ENCODE measurements at regions not wholly inside any gene's neighbourhood (a gene's known extent, or its start where the extent isn't known, plus 50 kb on each side); places are given as distances from the start of the nearest gene placed in this dataset.

DNA sequence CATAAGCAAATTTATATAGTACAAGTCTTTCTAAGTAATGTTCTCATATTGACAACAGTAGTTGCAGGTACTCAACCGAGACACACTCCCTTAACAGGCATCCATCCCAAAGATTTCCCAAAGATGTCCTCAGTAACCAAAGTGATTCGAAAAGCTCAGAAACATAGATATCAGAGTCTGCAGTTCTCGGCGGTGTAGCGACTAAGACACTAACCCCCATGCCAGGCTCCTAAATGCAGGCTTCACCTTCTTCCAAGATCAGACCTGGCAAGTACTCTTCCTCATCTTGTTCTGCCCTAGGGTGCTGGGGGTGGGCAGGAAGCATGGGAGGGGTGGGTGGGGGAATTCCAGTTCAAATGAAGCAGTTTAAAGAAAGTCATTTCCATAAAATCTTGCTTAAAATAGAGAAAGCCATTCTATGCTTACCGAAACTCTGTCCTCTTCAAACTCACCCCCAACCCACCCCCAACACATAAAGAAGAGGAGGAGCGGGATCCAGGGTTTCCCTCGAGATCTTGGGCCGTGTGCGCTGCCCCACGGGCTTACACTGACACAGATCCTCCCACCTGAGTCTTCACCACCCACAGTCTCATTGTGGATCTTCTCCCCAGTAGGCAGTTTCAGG lies 59.0 kb upstream of the BCL6 start:
- TF ChIP-seq, protein P1, sequence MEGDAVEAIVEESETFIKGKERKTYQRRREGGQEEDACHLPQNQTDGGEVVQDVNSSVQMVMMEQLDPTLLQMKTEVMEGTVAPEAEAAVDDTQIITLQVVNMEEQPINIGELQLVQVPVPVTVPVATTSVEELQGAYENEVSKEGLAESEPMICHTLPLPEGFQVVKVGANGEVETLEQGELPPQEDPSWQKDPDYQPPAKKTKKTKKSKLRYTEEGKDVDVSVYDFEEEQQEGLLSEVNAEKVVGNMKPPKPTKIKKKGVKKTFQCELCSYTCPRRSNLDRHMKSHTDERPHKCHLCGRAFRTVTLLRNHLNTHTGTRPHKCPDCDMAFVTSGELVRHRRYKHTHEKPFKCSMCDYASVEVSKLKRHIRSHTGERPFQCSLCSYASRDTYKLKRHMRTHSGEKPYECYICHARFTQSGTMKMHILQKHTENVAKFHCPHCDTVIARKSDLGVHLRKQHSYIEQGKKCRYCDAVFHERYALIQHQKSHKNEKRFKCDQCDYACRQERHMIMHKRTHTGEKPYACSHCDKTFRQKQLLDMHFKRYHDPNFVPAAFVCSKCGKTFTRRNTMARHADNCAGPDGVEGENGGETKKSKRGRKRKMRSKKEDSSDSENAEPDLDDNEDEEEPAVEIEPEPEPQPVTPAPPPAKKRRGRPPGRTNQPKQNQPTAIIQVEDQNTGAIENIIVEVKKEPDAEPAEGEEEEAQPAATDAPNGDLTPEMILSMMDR (IDR thresholded peaks at IDR 0.05): no peak
- WGBS, 2 donors: 83 to 90% methylated on average over 11 of the region's 11 CpGs
- Histone ChIP-seq H3K4me1 (peaks cover 0 to 17% (median 0%) of the 10 kb centered on the region in 9 donors), H3K27me3 (peaks cover 0 to 4% (median 0%) of the 10 kb centered on the region in 7 donors), H3K36me3 (no peaks in the 10 kb centered on the region), H3K4me3 (no peak overlapping the region), H3K27ac (no peak overlapping the region), H3K9me3 (peaks cover 0 to 4% (median 0%) of the 10 kb centered on the region in 11 donors)
- ATAC-seq: no peak
- intact Hi-C loops (cut with DNase I): no loop called here
- no peak for DNase-seq

DNA sequence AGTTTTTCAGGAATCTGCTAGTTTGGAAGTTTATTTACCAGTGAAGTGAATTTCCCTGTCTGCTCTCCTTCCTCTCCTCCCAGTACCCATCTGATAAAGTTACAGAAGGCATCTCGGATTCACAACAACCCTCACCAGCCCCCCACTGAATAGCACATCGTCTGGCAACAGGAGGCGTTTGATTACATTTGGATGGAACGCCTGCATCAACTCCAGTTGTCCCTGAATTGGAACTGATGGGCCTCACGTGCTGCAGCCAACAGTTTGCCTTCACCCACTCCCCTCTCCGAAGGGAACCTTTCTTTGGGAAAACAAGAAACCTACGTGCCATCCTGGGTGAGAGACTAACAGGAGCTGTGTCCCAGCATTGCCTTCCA lies 59.5 kb upstream of the BCL6 start:
- no peak for ATAC-seq
- intact Hi-C loops (cut with DNase I): no loop called here
- Histone ChIP-seq H3K4me1 (peaks cover 0 to 12% (median 0%) of the 10 kb centered on the region in 9 donors), H3K36me3 (no peaks in the 10 kb centered on the region), H3K27me3 (peaks cover 0 to 4% (median 0%) of the 10 kb centered on the region in 7 donors), H3K4me3 (no peak overlapping the region), H3K9me3 (peaks cover 0 to 4% (median 0%) of the 10 kb centered on the region in 11 donors), H3K27ac (no peak overlapping the region)
- WGBS, 2 donors: 68 to 73% methylated on average over 7 of the region's 7 CpGs
- no peak for DNase-seq
- TF ChIP-seq, protein P1 (IDR thresholded peaks at IDR 0.05): no peak

DNA sequence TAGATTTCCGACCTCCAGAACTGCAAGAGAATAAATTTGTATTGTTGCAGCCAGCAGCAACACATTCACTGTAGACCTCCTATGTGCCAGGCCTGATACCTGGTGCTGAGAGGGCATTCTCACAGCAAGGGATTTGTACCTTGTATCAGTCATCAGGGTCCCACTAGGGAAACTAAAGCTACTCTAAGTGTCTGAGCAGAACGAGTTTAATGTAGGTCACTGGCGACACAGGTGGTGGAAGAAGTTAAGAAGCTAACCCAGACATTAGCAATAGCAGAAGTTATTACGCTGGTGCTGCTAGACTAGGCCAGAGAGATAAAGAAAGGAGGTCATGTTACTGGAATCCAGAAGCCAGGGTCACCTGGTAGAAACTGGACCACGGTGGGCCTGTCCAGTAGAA lies 60.5 kb upstream of the BCL6 start:
- Histone ChIP-seq H3K9me3 (peaks cover 0 to 4% (median 0%) of the 10 kb centered on the region in 11 donors), H3K27ac (no peak overlapping the region), H3K4me3 (no peak overlapping the region), H3K27me3 (peaks cover 0 to 4% (median 0%) of the 10 kb centered on the region in 7 donors), H3K4me1 (peaks cover 0 to 3% (median 0%) of the 10 kb centered on the region in 9 donors), H3K36me3 (no peaks in the 10 kb centered on the region)
- intact Hi-C loops (cut with DNase I): no loop called here
- ATAC-seq (no peak), DNase-seq (no peak)
- TF ChIP-seq, protein P1 (IDR thresholded peaks at IDR 0.05): no peak
- 84 to 92% methylated on average over 5 of the region's 5 CpGs for WGBS, 2 donors

- H3K27me3 ChIP-seq: peaks cover 0 to 4% (median 0%) of the 10 kb centered on the region in 7 donors
- H3K4me1 ChIP-seq: peaks cover 0 to 16% (median 0%) of the 10 kb centered on the region in 9 donors
- TF ChIP-seq, protein P1 (IDR thresholded peaks at IDR 0.05): no peak
- DNase-seq (no peak), ATAC-seq (no peak)
- H3K27ac ChIP-seq: no peak overlapping the region
- no peaks in the 10 kb centered on the region for H3K36me3 ChIP-seq
- no peak overlapping the region for H3K4me3 ChIP-seq
- H3K9me3 ChIP-seq: peaks cover 0 to 4% (median 0%) of the 10 kb centered on the region in 11 donors
- 64 to 74% methylated on average over 3 of the region's 3 CpGs for WGBS, 2 donors
- intact Hi-C loops (cut with DNase I): no loop called here
Measured at GRCh38 chr3:187807086-187807862, 62.0 kb upstream of the BCL6 start.
